Kidney capillary endothelial cell (primary cell): ENCODE measurements at regions not wholly inside any gene's neighbourhood (a gene's known extent, or its start where the extent isn't known, plus 50 kb on each side); places are given as distances from the start of the nearest gene placed in this dataset.
"Not testable (repeated sequence)": the region's sequence is repeated elsewhere in the genome, so short reads cannot be mapped to it uniquely, and the experiment has no call there.

Experiments used
- DNase-seq: peaks from one replicate; pipeline ENCODE4 v3.0.0-alpha.2; 2018; ENCODE audit warnings: low spot score

DNA sequence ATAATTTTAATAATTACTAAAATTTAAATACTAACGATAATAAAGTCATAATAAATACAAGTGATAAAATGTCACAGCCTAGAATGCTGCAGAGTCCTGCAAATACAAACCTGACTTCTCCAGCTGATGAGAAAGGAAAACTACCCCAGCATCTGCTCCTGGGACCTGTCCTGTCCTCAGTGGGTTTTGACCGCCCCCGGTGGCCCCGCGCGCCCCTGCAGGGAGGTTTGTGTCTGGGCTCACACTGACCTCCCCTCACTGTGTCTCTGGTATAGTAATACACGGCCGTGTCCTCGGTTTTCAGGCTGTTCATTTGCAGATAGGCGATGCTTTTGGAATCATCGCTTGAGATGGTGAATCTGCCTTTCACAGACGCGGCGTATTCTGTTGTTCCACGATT lies 1139.4 kb downstream of the TMEM121 start:
- no peak for DNase-seq

- DNase-seq, result no peak
Observed at GRCh38 chr14:106666341-106666740, 1140.0 kb downstream of the TMEM121 start.

GRCh38 chr14:106670011-106670410 lies 1143.6 kb downstream of the TMEM121 start:
- no peak for DNase-seq

GRCh38 chr14:106674093-106674492 lies 1147.7 kb downstream of the TMEM121 start:
- not testable (repeated sequence) for DNase-seq

GRCh38 chr14:106674509-106675125 lies 1148.2 kb downstream of the TMEM121 start:
- DNase-seq, result not testable (repeated sequence)

DNA sequence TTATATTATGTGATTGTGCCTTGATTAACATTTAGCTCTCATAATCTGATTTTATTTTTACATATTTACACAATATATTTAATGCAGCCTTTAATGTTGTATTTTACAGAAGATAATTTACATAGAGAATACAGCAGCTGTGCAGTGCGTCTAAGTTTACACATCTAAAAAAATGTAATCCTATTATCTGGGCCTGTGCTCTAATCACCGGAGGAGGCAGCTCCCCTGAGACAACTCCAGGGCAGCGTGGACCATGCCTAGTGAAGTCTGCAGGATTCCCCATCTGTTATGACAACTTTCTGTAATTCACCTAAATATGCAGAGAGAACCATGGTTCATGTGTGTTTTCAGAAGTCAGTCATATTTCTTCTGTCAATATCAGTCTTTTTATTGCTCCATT lies 1149.3 kb downstream of the TMEM121 start:
- not testable (repeated sequence) for DNase-seq

DNA sequence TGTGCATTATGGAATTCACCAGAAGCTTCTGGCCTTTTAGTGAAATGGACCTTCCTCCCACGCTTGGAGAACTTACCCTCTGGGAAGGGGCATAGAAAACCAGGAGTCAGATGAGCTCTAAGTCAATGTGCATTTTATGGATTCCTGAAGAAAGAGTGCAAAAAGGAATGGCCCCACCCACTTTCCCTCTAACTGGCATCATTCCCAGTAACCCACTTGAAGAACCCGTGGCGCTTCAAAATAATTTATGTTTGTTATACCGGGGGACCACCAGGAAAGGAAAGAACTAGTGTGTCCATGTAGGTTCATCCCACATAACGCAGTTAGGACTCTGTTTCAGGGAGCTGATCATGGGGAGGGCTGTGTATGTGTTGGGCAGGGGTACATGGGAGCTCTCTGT lies 1153.4 kb downstream of the TMEM121 start:
- no peak for DNase-seq

DNA sequence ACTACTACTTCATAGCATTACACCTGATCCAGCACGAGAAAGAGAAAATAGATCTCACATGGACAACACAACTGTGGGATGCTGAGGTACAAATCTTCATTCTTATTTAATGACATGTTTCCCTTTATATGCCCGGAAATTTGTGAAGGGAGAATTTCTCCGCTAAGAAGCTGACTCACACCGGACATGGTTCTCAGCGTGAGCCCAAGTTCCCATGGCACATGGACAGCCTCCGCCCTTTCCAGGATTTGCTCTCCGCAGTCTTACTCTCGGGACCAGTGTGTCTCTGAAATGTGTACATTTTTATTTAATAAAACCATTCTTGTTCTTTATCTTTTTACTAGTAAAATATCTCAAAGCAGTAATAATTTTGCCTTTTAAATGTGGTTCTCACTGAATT lies 1154.8 kb downstream of the TMEM121 start:
- DNase-seq, result no peak

- DNase-seq, result no peak
Observed at GRCh38 chr14:106681568-106681967, 1155.2 kb downstream of the TMEM121 start.

GRCh38 chr14:106683631-106684030 lies 1157.2 kb downstream of the TMEM121 start:
- DNase-seq, result no peak

DNA sequence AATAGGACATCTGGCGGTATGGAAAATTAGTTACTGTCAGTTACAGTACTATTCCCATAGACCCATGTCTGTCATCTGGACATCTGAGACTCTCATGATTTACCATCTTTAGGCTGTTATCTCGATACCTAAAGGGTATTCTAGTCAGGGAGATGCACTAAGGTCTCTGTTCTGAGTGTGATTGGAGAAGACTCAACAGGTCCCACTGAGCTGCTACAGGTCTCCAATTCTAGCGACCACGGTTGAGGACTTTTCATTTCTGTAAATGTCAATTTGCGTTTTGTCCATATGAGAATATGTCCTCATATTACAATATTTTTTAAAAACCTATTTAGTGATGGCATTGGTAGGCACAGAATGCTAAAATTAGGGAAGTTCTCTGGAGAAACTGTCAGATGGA lies 1160.2 kb downstream of the TMEM121 start:
- DNase-seq, result no peak

- no peak for DNase-seq
Observed at GRCh38 chr14:106690333-106690891, 1164.0 kb downstream of the TMEM121 start.

GRCh38 chr14:106691601-106692291 lies 1165.4 kb downstream of the TMEM121 start:
- DNase-seq, result no peak

GRCh38 chr14:106694638-106695393 lies 1168.4 kb downstream of the TMEM121 start:
- DNase-seq, result no peak

- DNase-seq, result not testable (repeated sequence)
Observed at GRCh38 chr14:106698620-106699267, 1172.4 kb downstream of the TMEM121 start.

GRCh38 chr14:106703651-106704050 lies 1177.3 kb downstream of the TMEM121 start:
- DNase-seq, result not testable (repeated sequence)

DNA sequence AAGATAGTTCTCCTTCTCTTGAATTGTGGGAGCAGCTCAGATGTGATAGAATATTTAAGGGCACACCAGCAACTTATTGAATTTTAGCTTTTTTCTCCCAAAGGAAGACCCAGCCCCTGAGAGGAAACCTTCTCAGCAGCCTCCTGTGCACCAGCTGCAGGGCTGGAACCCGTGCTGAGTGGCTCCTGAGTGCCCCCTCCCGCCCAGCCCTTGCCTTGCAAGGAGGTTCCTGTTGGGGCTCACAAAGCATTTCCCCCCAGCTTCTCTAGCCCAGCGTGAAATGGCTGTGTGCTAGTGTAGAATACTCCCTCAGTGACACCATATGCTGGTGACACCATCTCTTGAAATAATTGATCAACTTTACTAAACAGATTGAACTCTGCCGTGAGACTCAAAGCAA lies 1180.1 kb downstream of the TMEM121 start:
- DNase-seq, result not testable (repeated sequence)

DNA sequence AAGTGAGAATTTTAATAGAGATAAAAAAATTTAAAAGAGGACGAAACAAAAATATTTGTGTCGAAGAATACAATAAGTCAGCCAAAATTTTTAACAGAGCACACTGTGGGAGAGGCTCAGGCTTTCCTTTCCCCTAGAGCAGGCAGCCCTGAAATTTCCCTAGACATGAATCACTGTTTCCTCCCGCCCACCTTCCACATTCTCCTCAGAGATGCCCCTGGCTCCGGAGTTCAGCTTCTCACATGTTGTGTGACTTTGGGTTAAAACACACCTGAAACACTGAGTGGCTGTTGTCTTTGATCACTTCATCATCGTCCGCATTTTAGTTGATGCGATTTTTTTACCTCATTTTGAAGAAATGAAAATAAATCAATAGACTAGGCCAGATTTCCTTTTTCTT lies 1183.8 kb downstream of the TMEM121 start:
- DNase-seq, result not testable (repeated sequence)

- DNase-seq, result not testable (repeated sequence)
Observed at GRCh38 chr14:106712513-106712912, 1186.1 kb downstream of the TMEM121 start.

GRCh38 chr14:106714446-106715428 lies 1188.4 kb downstream of the TMEM121 start:
- DNase-seq, result not testable (repeated sequence)

DNA sequence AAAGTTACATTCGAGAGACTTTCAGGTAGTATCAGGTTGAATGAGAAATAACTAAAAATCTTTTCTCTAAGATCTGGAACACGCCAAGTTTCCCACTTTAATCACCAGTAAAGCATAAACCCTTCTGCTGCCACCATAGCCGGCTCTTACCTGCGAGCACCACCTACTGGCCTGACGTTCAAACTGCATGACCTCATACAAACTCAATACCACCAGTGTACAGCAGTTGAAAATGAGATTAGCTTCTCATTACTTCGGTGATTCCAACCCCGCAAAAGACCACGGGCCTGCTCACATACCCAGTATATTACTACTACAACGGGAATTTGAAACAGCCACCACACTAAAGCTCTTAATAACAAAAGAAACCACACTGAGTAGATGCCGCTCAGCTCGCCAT lies 1191.2 kb downstream of the TMEM121 start:
- not testable (repeated sequence) for DNase-seq
